Tibial nerve (tissue), 4 donors: ENCODE measurements at regions not wholly inside any gene's neighbourhood (a gene's known extent, or its start where the extent isn't known, plus 50 kb on each side); places are given as distances from the start of the nearest gene placed in this dataset.

Experiments used
- CTCF ChIP-seq, 5 experiments: fragments of 200-600 bp in 3 of 5; fragments of 450-650 bp in 2 of 5; sonication (generic) in 3 of 5; IDR thresholded peaks; one replicate each; pipeline ENCODE4 v1.5.1; 2016 to 2019; ENCODE audit warnings: antibody characterized with exemption in 5 of 5, mild to moderate bottlenecking in 3 of 5, moderate library complexity in 2 of 5
- EP300 ChIP-seq, 2 donors: sonication (generic); formaldehyde crosslinking; IDR thresholded peaks; one replicate each; pipeline ENCODE4 v1.6.1; 2017; ENCODE audit warnings: antibody characterized with exemption in 2 of 2, mild to moderate bottlenecking in 1 of 2
- POLR2A ChIP-seq, 2 donors: fragments of 450-650 bp; IDR thresholded peaks; one replicate each; pipeline ENCODE4 v1.6.1; 2017; ENCODE audit warnings: antibody characterized with exemption in 2 of 2, mild to moderate bottlenecking in 2 of 2, moderate library complexity in 2 of 2

- TF ChIP-seq POLR2A (IDR thresholded peaks at IDR 0.05), result no peak
- no peak for TF ChIP-seq CTCF (IDR thresholded peaks at IDR 0.05)
- no peak for TF ChIP-seq EP300 (IDR thresholded peaks at IDR 0.05)
Measured at GRCh38 chr2:146837857-146838256, 1007.0 kb upstream of the ACVR2A start.
